ENCODE measurements at regions not wholly inside any gene's neighbourhood (a gene's known extent, or its start where the extent isn't known, plus 50 kb on each side); places are given as distances from the start of the nearest gene placed in this dataset.

DNA sequence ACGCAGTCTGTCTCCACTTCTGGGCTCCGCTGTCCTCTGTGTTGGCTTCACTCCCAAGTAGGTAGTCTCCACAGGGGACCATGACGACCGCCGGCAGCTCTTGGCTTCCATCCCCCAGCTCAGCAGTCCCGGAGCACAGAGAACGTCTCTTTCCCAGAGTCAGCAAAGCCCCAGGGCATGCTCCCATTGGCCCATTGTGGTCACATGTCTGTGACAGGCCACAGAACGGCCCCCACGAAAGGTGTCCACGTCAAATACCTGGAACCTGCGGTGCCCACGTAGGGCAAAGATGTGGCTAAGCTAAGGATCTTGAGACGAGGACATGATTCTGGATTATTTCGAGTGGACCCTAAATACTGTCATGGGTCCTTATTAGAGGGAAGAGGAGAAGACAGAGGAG is 438.4 kb upstream of the SULF2 start:
- TF ChIP-seq, protein P1, sequence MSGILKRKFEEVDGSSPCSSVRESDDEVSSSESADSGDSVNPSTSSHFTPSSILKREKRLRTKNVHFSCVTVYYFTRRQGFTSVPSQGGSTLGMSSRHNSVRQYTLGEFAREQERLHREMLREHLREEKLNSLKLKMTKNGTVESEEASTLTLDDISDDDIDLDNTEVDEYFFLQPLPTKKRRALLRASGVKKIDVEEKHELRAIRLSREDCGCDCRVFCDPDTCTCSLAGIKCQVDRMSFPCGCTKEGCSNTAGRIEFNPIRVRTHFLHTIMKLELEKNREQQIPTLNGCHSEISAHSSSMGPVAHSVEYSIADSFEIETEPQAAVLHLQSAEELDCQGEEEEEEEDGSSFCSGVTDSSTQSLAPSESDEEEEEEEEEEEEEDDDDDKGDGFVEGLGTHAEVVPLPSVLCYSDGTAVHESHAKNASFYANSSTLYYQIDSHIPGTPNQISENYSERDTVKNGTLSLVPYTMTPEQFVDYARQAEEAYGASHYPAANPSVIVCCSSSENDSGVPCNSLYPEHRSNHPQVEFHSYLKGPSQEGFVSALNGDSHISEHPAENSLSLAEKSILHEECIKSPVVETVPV (CRISPR knock-in tag; IDR thresholded peaks at IDR 0.05), result no peak
- no peak for TF ChIP-seq ESRRG (CRISPR knock-in tag; IDR thresholded peaks at IDR 0.05)
- no peak for TF ChIP-seq ZFP30 (CRISPR knock-in tag; IDR thresholded peaks at IDR 0.05)
- TF ChIP-seq ISL1 (CRISPR knock-in tag; IDR thresholded peaks at IDR 0.05), result no peak

All from SK-N-SH treated with all-trans-retinoic acid at 6 μM for 48 hours (cell line).